Uterus (tissue), 3 donors: ENCODE measurements at regions not wholly inside any gene's neighbourhood (a gene's known extent, or its start where the extent isn't known, plus 50 kb on each side); places are given as distances from the start of the nearest gene placed in this dataset.

Source experiments
- DNase-seq, 2 donors: peaks; one replicate each; pipeline ENCODE4 v3.0.0-alpha.2; 2019 to 2020
- H3K27ac ChIP-seq, 2 donors: fragments of 200-600 bp; sonication (generic); 1 replicate in 1 of 2; 2 replicates in 1 of 2; pipeline ENCODE4 v1.5.1; 2016 to 2018
- H3K27me3 ChIP-seq, 2 donors: fragments of 200-600 bp; sonication (generic); one replicate each; pipeline ENCODE4 v1.5.1; 2018 to 2019; ENCODE audit warnings: control low read depth in 1 of 2
- H3K36me3 ChIP-seq, 2 donors: fragments of 200-600 bp; sonication (generic); one replicate each; pipeline ENCODE4 v1.5.1; 2019; ENCODE audit warnings: control low read depth in 1 of 2
- H3K4me1 ChIP-seq, 2 donors: fragments of 200-600 bp; sonication (generic); one replicate each; pipeline ENCODE4 v1.5.1; 2018 to 2019; ENCODE audit warnings: control low read depth in 1 of 2
- H3K4me3 ChIP-seq, 2 donors: fragments of 200-600 bp; sonication (generic); 1 replicate in 1 of 2; 2 replicates in 1 of 2; pipeline ENCODE4 v1.5.1; 2018 to 2019; ENCODE audit warnings: mild to moderate bottlenecking in 1 of 2
- H3K9me3 ChIP-seq, 2 donors: fragments of 200-600 bp; sonication (generic); one replicate each; pipeline ENCODE4 v1.5.1; 2019; ENCODE audit warnings: control low read depth in 1 of 2
- POLR2A ChIP-seq, 2 donors: fragments of 450-650 bp; IDR thresholded peaks; one replicate each; pipeline ENCODE4 v1.6.1; 2016; ENCODE audit warnings: antibody characterized with exemption in 2 of 2, mild to moderate bottlenecking in 1 of 2, moderate library complexity in 1 of 2
- intact Hi-C: fragments of 100-400 bp; cut with DNase I; formaldehyde crosslinking; loops from one replicate; pipeline ENCODE4 v1.15.1; 2023; ENCODE audit warnings: low total_unique reads
- TF ChIP-seq, protein P1 (sequence below), 4 experiments: fragments of 200-600 bp in 2 of 4; fragments of 450-650 bp in 2 of 4; sonication (generic) in 2 of 4; IDR thresholded peaks; one replicate each; pipeline ENCODE4 v1.5.1; 2016 to 2019; ENCODE audit warnings: antibody characterized with exemption in 4 of 4, mild to moderate bottlenecking in 2 of 4, moderate library complexity in 1 of 4
- donor health status: DM: yes; HTN: yes; CAD: no.

DNA sequence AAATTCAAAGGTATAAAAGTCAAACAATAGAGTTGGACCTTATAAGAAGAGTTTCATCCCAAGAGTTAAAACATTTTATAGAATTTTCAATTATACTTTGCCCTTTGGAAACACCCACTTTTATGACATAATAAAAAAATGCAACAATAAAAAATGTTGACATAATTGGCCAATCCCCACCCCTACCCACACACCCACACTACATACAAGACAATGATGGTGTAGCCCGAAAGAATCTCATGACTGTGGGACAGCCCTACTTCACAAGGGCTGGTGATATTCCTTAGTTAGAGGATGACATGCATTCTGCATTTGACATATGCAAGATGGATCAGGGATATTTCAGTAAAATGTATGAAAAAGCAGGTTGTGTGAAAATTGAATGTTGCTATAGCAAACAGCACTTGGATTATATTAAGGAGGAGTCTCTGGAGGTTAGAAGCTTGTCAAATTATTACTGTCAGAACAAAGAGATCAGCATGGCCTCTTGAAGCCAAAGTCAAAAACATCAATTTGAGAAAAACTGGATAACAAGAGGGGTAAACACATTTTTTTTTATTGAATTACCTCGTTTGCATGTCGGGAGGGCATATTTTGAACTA is 133.0 kb upstream of the SAMSN1 start:
- Histone ChIP-seq H3K4me3 (no peak overlapping the region), H3K4me1 (no peaks in the 10 kb centered on the region), H3K9me3 (no peaks in the 10 kb centered on the region), H3K27me3 (no peaks in the 10 kb centered on the region), H3K36me3 (no peaks in the 10 kb centered on the region), H3K27ac (no peak overlapping the region)
- TF ChIP-seq, protein P1, sequence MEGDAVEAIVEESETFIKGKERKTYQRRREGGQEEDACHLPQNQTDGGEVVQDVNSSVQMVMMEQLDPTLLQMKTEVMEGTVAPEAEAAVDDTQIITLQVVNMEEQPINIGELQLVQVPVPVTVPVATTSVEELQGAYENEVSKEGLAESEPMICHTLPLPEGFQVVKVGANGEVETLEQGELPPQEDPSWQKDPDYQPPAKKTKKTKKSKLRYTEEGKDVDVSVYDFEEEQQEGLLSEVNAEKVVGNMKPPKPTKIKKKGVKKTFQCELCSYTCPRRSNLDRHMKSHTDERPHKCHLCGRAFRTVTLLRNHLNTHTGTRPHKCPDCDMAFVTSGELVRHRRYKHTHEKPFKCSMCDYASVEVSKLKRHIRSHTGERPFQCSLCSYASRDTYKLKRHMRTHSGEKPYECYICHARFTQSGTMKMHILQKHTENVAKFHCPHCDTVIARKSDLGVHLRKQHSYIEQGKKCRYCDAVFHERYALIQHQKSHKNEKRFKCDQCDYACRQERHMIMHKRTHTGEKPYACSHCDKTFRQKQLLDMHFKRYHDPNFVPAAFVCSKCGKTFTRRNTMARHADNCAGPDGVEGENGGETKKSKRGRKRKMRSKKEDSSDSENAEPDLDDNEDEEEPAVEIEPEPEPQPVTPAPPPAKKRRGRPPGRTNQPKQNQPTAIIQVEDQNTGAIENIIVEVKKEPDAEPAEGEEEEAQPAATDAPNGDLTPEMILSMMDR (IDR thresholded peaks at IDR 0.05), result no peak
- TF ChIP-seq POLR2A (IDR thresholded peaks at IDR 0.05), result no peak
- no peak for DNase-seq
- intact Hi-C loops, result no loop called here

- Histone ChIP-seq H3K27ac (no peak overlapping the region), H3K4me3 (no peak overlapping the region), H3K36me3 (no peaks in the 10 kb centered on the region), H3K27me3 (no peaks in the 10 kb centered on the region), H3K9me3 (no peaks in the 10 kb centered on the region), H3K4me1 (no peaks in the 10 kb centered on the region)
- no peak for DNase-seq
- intact Hi-C loops, result no loop called here
- TF ChIP-seq POLR2A (IDR thresholded peaks at IDR 0.05), result no peak
- TF ChIP-seq, protein P1 (IDR thresholded peaks at IDR 0.05), result no peak
Measured at GRCh38 chr21:14677639-14678179, 131.6 kb upstream of the SAMSN1 start.

DNA sequence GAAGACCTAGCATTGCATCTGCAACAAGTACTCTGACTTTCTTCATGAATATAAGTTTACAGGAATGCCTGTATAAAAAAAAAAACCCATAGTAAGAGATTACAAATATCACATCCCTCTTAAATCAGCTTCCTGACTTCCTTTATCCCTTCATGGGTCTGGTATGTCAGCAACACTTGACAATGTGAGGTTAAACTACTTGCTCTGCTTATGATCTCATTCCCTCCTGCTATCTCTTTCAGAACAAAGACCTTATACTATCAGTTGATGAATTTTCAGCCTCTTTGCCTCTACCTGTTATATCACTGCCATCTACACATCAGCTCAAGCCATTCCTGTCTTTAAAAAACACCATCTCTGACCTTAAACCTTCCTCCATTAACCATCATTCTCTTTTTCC is 130.9 kb upstream of the SAMSN1 start:
- Histone ChIP-seq H3K4me1 (no peaks in the 10 kb centered on the region), H3K27ac (no peak overlapping the region), H3K27me3 (no peaks in the 10 kb centered on the region), H3K9me3 (no peaks in the 10 kb centered on the region), H3K36me3 (no peaks in the 10 kb centered on the region), H3K4me3 (no peak overlapping the region)
- intact Hi-C loops, result no loop called here
- DNase-seq, result no peak
- TF ChIP-seq, protein P1 (IDR thresholded peaks at IDR 0.05), result no peak

DNA sequence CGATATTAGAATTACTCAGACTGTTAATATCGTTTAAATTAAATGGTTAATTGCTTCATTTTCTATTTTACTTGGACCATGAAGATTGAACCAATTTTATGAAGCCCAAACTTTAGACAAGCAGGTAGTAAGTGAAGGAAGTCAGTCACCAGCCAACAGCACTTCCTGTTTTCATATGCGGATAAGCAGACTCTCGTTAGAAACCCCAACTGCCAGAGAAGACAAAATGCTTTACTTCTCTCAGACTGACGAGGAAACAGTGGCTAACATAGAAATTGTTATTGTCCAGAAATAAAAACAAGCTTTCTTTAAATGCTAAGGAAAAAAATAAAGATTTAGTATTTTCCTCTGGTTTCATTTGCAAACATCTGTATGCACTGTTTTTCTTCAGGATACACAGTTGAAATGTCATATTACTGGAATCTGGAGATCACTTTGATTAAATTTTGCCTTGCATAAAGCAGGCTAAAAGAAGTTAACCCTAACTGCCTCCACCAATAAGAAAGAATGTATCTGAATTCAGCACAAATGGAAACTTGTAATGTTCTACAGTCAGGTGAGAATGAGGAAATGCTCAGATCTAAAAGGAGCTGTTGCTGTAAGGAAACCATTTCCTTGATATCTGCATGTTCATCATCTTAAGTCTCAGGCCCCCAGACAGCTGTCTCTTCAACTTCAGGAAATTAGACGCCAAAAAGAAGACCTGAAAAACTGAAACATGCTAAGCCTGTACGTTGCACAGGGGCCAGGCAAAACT is 129.8 kb upstream of the SAMSN1 start:
- TF ChIP-seq, protein P1 (IDR thresholded peaks at IDR 0.05), result no peak
- no peak for TF ChIP-seq POLR2A (IDR thresholded peaks at IDR 0.05)
- H3K27ac ChIP-seq, result no peak overlapping the region
- H3K9me3 ChIP-seq, result no peaks in the 10 kb centered on the region
- intact Hi-C loops, result no loop called here
- no peaks in the 10 kb centered on the region for H3K36me3 ChIP-seq
- no peak for DNase-seq
- H3K4me1 ChIP-seq, result no peaks in the 10 kb centered on the region
- H3K4me3 ChIP-seq, result no peak overlapping the region
- no peaks in the 10 kb centered on the region for H3K27me3 ChIP-seq

- H3K27me3 ChIP-seq, result no peaks in the 10 kb centered on the region
- H3K4me1 ChIP-seq, result no peaks in the 10 kb centered on the region
- H3K4me3 ChIP-seq, result no peak overlapping the region
- intact Hi-C loops, result no loop called here
- DNase-seq, result no peak
- no peak for TF ChIP-seq POLR2A (IDR thresholded peaks at IDR 0.05)
- TF ChIP-seq, protein P1 (IDR thresholded peaks at IDR 0.05), result no peak
- no peaks in the 10 kb centered on the region for H3K9me3 ChIP-seq
- H3K27ac ChIP-seq, result no peak overlapping the region
- no peaks in the 10 kb centered on the region for H3K36me3 ChIP-seq
Measured at GRCh38 chr21:14673649-14674048, 127.5 kb upstream of the SAMSN1 start.
